NCI-H82 treated with DMSO at 0.1 percent for 48 hours (cell line): ENCODE measurements at regions not wholly inside any gene's neighbourhood (a gene's known extent, or its start where the extent isn't known, plus 50 kb on each side); places are given as distances from the start of the nearest gene placed in this dataset.

Experiments used
- DNase-seq: peaks from one replicate; lab custom pipeline; 2025; ENCODE audit not compliant: unreplicated experiment; lab: John Stamatoyannopoulos, UW

DNA sequence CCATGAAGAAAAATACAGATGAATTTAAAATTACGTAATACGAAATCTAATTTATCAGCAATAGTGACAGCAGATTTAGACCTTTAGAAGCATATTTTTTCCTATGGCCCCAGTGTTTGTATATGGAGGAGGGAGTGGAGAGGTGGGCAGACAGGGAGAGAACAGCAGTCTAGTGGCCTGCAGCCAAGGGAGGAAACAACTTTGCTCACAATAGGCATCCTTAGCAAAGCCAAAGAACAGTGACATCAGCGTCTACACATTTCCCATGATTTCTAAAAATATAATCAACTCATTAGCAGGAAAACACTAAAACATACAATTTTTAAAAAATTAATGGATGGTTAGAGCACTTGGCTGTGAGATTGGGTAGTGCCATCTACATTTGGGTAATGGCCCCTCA, 622.6 kb upstream of the ATP2B1 start:
- DNase-seq: no peak

GRCh38 chr12:90327793-90328743, 619.4 kb upstream of the ATP2B1 start:
- DNase-seq: no peak

DNA sequence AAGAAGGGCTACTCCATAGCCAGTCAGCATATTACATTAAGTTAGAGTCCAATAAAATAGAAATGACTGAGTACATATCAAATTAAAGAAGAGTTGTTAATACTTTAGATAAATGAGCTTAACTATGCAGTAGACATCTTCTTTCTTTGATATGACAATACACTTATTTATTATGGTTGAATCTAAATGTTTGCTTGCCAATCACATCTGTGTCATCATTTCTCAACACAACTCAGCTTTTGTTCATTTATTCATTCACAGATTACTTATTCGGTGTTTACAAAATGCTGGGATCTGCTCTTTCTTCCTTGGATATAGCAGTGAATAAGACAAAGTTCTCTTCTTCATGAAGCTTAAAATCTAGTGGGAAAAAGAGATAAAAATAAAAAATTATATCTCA, 614.6 kb upstream of the ATP2B1 start:
- no peak for DNase-seq

GRCh38 chr12:90322006-90322405, 613.4 kb upstream of the ATP2B1 start:
- no peak for DNase-seq

DNA sequence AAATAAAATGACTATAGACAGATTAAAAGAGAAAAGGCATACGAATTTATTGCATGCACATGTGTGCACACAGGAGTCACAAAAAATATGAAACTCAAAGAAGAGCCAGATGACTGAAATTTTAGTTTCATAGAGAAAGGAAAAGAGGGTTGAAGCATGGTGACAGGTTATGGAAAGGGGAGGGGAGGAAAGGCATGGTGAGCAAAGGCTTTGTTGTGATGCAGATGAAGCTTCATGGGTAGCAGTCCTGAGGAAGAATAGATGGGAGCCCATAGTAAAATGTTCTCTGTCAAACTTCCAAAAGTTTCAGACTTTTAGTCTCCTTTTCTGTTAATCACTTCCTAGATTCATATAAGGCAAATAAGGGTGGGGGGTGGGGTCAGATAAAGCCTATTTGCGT, 612.7 kb upstream of the ATP2B1 start:
- DNase-seq: no peak

GRCh38 chr12:90311561-90311960, 602.9 kb upstream of the ATP2B1 start:
- no peak for DNase-seq

GRCh38 chr12:90305379-90305778, 596.7 kb upstream of the ATP2B1 start:
- DNase-seq: no peak

- no peak for DNase-seq
Measured at GRCh38 chr12:90304231-90304630, 595.6 kb upstream of the ATP2B1 start.

DNA sequence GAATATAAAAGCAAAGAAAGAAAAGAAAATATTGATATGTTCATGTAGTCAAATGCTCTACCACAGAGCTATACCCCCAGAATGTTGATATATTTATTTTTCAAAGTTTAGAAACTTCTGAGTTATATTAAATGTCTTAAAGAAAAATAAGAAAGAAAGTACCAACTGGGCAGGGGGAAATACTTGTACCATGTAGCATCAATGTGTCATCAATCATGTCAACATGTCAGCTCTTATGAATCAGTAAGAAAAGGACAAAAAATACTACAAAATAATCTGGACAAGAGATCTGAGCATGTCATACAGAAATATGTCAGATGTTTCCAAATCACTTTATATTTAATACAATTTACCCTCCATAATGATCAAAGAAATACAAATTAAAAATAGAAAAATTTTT, 595.1 kb upstream of the ATP2B1 start:
- no peak for DNase-seq

DNA sequence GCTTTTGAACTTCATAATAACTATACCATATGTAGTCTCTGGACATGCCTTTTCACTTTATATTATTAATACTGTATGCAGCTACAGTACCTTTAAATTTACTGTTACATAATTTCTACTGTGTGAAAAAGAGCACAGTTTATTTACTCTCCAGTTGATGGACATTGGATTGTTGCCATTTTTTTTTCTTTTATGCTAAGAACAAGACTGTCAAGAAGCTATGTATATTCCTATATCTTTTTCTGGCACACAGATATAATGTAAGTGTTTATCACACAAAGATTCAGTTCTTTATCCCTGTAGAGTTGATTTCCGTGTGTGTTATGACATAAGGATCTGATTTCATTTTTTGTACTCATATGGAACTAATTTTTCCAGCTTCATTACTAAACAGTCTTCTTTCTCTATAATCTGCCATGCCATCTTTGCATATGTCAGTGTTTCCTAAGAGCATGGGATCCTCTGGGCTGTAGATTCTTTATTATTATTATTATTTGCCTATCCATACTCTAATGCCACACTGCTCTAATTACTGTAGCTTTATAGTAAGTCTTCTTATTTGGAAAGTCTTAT, 593.0 kb upstream of the ATP2B1 start:
- no peak for DNase-seq

DNA sequence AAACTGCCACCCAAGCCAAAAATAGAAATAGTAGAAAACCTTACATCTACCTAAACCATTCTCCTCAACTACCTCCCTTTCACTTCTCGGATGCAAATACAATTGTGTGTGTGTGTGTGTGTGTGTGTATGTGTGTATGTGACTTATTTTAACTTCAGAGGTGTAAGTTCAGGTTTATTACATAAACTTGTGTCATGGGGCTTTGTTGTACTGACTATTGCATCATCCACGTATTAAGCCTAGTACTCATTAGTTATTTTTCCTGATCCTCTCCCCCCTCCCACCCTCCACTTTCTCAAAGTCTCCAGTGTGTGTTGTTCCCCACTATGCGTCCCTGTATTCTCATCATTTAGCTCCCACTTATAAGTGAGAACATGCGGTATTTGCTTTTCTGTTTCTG, 592.5 kb upstream of the ATP2B1 start:
- no peak for DNase-seq

DNA sequence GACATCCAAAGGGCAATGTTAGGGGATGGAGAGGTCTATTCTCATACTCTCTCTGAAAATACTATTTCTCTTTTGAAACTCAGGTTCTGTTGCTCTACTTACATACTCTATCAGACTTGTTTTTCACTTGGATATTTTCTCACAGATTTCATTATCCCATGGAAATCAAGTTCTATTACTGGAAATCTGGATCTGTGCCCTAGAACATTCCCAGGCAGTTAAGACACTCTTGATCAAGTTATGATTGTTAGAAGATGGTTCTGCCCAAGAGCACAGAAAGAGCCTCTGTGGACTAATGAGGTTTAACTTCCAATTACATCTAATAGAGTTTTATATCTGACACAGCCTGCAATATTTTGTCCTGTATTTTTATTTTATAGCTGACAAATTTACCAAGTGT, 591.0 kb upstream of the ATP2B1 start:
- DNase-seq: no peak

DNA sequence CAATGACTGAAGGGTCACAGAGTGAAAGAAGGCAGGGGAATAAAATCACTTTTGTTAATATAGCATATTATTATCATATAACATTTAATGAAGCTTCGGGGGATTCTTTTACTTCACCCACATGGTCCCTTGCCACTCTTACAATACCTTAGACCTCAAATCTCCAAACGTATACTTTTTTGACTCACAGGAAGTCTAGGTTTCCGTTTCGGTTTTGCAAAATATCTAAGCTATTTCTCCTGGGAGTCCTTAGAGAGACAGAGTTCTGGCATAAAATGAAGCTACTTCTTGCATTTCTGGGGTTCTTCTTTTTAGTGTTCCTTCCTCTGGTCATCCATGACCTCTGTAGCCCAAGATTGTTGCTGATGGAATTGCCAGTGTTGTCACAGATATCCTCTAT, 590.5 kb upstream of the ATP2B1 start:
- DNase-seq: no peak

GRCh38 chr12:90298289-90298948, 589.8 kb upstream of the ATP2B1 start:
- no peak for DNase-seq

- no peak for DNase-seq
Measured at GRCh38 chr12:90295858-90296257, 587.2 kb upstream of the ATP2B1 start.

GRCh38 chr12:90292183-90292582, 583.5 kb upstream of the ATP2B1 start:
- no peak for DNase-seq

DNA sequence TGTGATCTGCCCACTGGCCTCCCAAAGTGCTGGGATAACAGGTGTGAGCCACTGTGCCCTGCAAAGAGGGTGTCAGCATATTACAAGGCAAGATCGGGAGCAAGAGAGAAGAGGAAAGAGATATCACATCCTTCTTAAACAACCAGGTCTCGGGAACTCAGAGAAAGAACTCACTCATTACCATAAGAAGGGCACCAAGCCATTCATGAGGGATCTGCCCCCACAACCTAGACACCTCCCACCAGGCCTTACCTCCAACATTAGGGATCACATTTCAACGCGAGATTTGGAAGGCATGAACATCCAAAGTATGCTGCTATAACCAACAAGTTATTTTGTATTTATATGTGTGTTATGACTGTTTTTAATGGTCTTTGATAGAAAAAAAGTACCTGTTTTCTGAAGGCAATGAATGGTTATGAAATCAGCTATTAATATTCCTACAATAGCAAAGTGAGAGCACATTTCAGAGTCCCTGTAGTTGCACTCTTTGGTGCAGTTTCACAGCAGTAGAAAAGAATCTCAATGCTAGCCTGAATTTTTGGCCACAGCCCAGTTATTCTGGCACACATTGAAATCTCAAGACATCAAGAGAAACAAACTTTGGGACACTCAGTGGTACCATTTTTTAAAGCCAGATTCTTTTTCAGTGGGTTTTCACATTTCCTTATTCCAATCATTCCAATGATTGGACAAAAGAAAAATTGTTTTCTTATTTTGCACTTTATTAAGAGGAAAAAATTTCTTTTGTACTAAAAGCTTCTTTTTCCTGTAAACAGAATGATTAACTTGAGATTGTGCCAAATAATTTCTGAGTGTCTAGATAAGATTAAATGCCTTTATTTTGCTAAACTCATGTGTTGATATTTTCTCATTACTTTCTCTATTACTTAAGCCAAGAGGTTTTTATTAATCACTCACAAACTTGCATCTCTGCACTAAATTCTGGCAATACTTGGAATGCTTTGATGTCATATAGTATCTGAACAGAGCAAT, 582.6 kb upstream of the ATP2B1 start:
- no peak for DNase-seq

DNA sequence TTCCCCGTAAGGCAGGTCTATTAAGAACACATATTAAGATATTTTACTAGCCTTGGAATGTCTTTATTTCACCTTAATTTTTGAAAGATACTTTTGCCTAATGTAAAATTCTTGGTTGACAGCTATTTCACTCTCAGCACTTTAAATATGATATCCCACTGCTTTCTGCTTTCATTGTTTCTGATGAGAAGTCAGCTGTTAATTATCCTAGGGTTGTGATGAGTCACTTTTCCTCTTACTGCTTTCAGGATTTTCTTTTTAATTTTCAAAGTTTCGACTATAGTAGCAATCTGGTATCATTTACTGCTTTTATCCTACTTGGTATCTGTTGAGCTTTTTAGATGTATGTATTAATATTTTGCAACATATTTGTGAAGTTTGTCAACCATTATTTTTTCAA, 578.9 kb upstream of the ATP2B1 start:
- DNase-seq: no peak

GRCh38 chr12:90281154-90281868, 572.7 kb upstream of the ATP2B1 start:
- no peak for DNase-seq

GRCh38 chr12:90280564-90281058, 572.0 kb upstream of the ATP2B1 start:
- DNase-seq: no peak
